Left ventricle myocardium inferior (tissue), 1 donor: ENCODE measurements at regions not wholly inside any gene's neighbourhood (a gene's known extent, or its start where the extent isn't known, plus 50 kb on each side); places are given as distances from the start of the nearest gene placed in this dataset.

ENCODE experiments used
- DNase-seq: peaks from one replicate; pipeline ENCODE4 v3.0.0-alpha.2; 2020
- H3K27ac ChIP-seq: fragments of 200-600 bp; replicated peaks from 2 replicates; pipeline ENCODE4 v1.8.0; 2021
- H3K27me3 ChIP-seq: fragments of 200-600 bp; 2 replicates; pipeline ENCODE4 v1.8.0; 2021; ENCODE audit warnings: low read depth
- H3K36me3 ChIP-seq: fragments of 200-600 bp; 2 replicates; pipeline ENCODE4 v1.8.0; 2021
- H3K4me1 ChIP-seq: fragments of 200-600 bp; 2 replicates; pipeline ENCODE4 v1.8.0; 2021
- H3K4me3 ChIP-seq: fragments of 200-600 bp; 2 replicates; pipeline ENCODE4 v1.8.0; 2021; ENCODE audit warnings: mild to moderate bottlenecking, moderate library complexity
- H3K9me3 ChIP-seq: fragments of 200-600 bp; replicated peaks from 2 replicates; pipeline ENCODE4 v1.8.0; 2021
- intact Hi-C: fragments of 100-400 bp; cut with micrococcal nuclease; formaldehyde crosslinking; loops from one replicate; pipeline ENCODE4 v1.11.0; 2022
- TF ChIP-seq, protein P1 (sequence below): fragments of 200-600 bp; IDR thresholded peaks from 2 replicates; pipeline ENCODE4 v1.8.0; 2021; ENCODE audit warnings: antibody characterized with exemption, mild to moderate bottlenecking, borderline replicate concordance
- donor health status: DM: no; HTN: yes; CAD: no; lungs with severe emphysema.

DNA sequence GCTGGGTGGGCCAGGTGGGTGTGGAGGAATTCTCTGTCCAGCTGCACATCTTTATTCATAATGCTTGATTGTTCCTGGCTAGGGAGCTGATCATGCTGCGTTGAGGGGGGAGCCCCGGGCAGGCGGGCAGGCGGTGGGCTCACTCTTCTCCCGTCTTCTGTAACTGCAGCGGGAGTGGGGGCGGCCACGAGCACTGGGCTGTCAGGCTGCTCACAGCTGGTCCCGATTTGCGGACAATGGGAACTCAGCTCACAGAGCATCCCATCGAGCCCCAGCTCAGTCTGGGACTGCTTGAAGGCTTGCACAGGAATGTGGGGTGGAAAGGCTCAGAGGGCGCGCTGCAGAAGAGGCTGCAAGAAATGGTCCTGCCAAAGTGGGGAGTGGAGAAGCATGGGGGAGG, 63.8 kb downstream of the EFNB1 start:
- TF ChIP-seq, protein P1, sequence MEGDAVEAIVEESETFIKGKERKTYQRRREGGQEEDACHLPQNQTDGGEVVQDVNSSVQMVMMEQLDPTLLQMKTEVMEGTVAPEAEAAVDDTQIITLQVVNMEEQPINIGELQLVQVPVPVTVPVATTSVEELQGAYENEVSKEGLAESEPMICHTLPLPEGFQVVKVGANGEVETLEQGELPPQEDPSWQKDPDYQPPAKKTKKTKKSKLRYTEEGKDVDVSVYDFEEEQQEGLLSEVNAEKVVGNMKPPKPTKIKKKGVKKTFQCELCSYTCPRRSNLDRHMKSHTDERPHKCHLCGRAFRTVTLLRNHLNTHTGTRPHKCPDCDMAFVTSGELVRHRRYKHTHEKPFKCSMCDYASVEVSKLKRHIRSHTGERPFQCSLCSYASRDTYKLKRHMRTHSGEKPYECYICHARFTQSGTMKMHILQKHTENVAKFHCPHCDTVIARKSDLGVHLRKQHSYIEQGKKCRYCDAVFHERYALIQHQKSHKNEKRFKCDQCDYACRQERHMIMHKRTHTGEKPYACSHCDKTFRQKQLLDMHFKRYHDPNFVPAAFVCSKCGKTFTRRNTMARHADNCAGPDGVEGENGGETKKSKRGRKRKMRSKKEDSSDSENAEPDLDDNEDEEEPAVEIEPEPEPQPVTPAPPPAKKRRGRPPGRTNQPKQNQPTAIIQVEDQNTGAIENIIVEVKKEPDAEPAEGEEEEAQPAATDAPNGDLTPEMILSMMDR, result no peak
- no peak for DNase-seq
- no peak overlapping the region for H3K27ac ChIP-seq
- no peaks in the 10 kb centered on the region for H3K9me3 ChIP-seq
- intact Hi-C loops, result no loop called here
- H3K27me3 ChIP-seq, result no peaks in the 10 kb centered on the region
- H3K36me3 ChIP-seq, result no peaks in the 10 kb centered on the region
- H3K4me1 ChIP-seq, result peaks cover 43% of the 10 kb centered on the region
- H3K4me3 ChIP-seq, result no peak overlapping the region

DNA sequence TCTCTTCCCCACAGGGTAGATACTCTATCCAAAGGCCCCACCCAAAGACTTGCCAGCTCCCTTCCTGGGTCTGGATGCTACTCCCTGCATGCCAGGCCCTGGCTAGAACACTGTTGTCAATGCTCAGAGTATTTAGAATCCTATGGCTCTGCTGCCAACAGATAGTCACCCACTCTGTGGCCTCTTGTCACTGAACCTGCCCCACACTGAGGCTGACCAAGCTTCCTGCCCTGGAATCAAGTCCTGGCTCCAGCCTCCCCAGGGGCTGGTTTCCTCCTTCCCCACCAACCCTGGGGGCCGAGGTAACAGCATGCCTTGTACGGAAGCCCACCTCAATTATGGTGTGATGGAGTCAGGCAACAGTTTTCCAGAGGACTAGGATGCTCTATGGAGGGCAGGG, 63.3 kb downstream of the EFNB1 start:
- no peaks in the 10 kb centered on the region for H3K9me3 ChIP-seq
- intact Hi-C loops, result no loop called here
- no peaks in the 10 kb centered on the region for H3K36me3 ChIP-seq
- H3K4me3 ChIP-seq, result no peak overlapping the region
- H3K4me1 ChIP-seq, result peaks cover 38% of the 10 kb centered on the region
- H3K27me3 ChIP-seq, result no peaks in the 10 kb centered on the region
- TF ChIP-seq, protein P1, result no peak
- no peak for DNase-seq
- no peak overlapping the region for H3K27ac ChIP-seq
